Right cardiac atrium (tissue), 5 donors: ENCODE measurements at regions not wholly inside any gene's neighbourhood (a gene's known extent, or its start where the extent isn't known, plus 50 kb on each side); places are given as distances from the start of the nearest gene placed in this dataset.

Experiments
- ATAC-seq, 2 donors: fragments of 200-7000 bp; cut with Tn5 transposase; one replicate each; pipeline versions ENCODE4 v1.8.0 to v1.9.1; 2020; ENCODE audit warnings: moderate library complexity in 2 of 2, mild to moderate bottlenecking in 1 of 2
- DNase-seq, 3 donors: peaks; one replicate each; pipeline ENCODE4 v3.0.0-alpha.2; 2020
- H3K27ac ChIP-seq: one replicate; pipeline ENCODE4 v1.5.1; 2013; ENCODE audit warnings: mild to moderate bottlenecking, low read length, control low read depth, moderate library complexity
- H3K27me3 ChIP-seq: one replicate; pipeline ENCODE4 v1.6.1; 2013; ENCODE audit not compliant: control insufficient read depth, insufficient read depth
- H3K4me1 ChIP-seq: one replicate; pipeline ENCODE4 v1.6.1; 2013; ENCODE audit warnings: low read length; ENCODE audit not compliant: control insufficient read depth, insufficient read depth
- H3K4me3 ChIP-seq: one replicate; pipeline ENCODE4 v1.5.1; 2013; ENCODE audit warnings: low read length, control low read depth
- H3K9me3 ChIP-seq: one replicate; pipeline ENCODE4 v1.6.1; 2013; ENCODE audit warnings: low read length; ENCODE audit not compliant: control insufficient read depth
- WGBS: extraction: QIAGEN DNeasy Blood & Tissue Kit; methylation state at CpG from one replicate; pipeline ENCODE4 v1.1.7; 2013; 5-methylcytosine and 5-hydroxymethylcytosine counted together
- intact Hi-C, 4 donors: fragments of 100-400 bp; cut with DNase I; formaldehyde crosslinking; loops; one replicate each; pipeline versions ENCODE4 v1.11.0 to v1.14.0; 2022 to 2023
- donor health status: healthy with polysubstance abuse.
- donor health status: DM: no; HTN: yes; CAD: no.
- donor health status: DM: no; HTN: no; CAD: no.
- donor health status: DM: no; HTN: yes; CAD: no; lungs with severe emphysema.
- donor health status: DM: yes; HTN: yes; CAD: no.

DNA sequence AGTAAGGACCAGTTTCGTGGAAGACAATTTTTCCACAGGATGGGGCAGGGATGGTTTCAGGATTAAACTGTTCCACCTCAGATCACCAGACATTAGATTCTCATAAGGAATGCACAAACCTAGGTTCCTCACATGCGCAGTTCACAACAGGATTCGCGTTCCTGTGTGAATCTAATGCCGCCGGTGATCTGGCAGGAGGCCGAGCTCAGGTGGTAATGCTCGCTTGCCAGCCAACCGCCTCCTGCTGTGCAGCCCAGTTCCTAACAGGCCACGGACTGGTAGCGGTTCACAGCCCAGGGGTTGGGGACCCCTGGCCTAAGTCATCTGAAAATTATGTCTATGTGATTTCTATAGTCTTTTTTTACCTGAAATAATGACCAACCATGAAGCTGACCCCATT lies 217.5 kb downstream of the TMEM200A start:
- ATAC-seq, result no peak
- WGBS, result 84% methylated on average over 11 of the region's 11 CpGs
- H3K4me3 ChIP-seq, result no peak overlapping the region
- H3K9me3 ChIP-seq, result no peaks in the 10 kb centered on the region
- no peak for DNase-seq
- no peaks in the 10 kb centered on the region for H3K27me3 ChIP-seq
- H3K4me1 ChIP-seq, result no peaks in the 10 kb centered on the region
- H3K27ac ChIP-seq, result no peak overlapping the region
- intact Hi-C loops, result no loop called here

GRCh38 chr6:130585587-130585986 lies 219.8 kb downstream of the TMEM200A start:
- WGBS, result 75% methylated on average over 5 of the region's 5 CpGs
- intact Hi-C loops, result no loop called here
- DNase-seq, result no peak

GRCh38 chr6:130587778-130588520 lies 222.1 kb downstream of the TMEM200A start:
- Histone ChIP-seq H3K4me3 (no peak overlapping the region), H3K4me1 (no peaks in the 10 kb centered on the region), H3K9me3 (no peaks in the 10 kb centered on the region), H3K27me3 (no peaks in the 10 kb centered on the region), H3K27ac (no peak overlapping the region)
- DNase-seq (no peak), ATAC-seq (no peak)
- WGBS, result 69% methylated on average over 2 of the region's 2 CpGs
- intact Hi-C loops, result no loop called here

More at GRCh38 chr6:130585587-130585986, 219.8 kb downstream of the TMEM200A start:
- ATAC-seq, result no peak
- H3K27me3 ChIP-seq, result no peaks in the 10 kb centered on the region
- no peak overlapping the region for H3K4me3 ChIP-seq
- no peaks in the 10 kb centered on the region for H3K9me3 ChIP-seq
- no peak overlapping the region for H3K27ac ChIP-seq
- H3K4me1 ChIP-seq, result no peaks in the 10 kb centered on the region

DNA sequence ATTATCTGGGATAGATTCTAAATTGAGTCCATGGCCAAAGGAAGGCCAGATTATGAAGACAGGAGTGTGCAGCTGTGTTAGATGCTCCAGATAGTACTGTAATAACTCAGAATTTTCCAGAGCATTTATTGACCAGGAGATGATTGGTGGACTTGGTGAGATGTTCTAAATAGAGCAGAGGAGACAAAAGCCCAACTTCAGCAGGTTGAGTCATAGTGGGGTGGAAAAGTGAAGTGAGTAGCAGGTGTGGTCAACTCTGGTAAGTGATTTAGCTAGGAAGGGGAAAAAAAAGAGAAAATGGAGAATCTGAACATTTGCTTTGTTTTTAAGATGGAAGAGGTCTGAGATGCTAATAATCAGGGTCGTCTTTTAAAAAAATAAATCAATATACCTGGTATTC lies 227.4 kb downstream of the TMEM200A start:
- intact Hi-C loops, result no loop called here
- Histone ChIP-seq H3K27ac (no peak overlapping the region), H3K9me3 (no peaks in the 10 kb centered on the region), H3K4me3 (no peak overlapping the region), H3K4me1 (no peaks in the 10 kb centered on the region), H3K27me3 (no peaks in the 10 kb centered on the region)
- DNase-seq (no peak), ATAC-seq (no peak)
- 79% methylated on average over 1 of the region's 1 CpG for WGBS

GRCh38 chr6:130593948-130594347 lies 228.1 kb downstream of the TMEM200A start:
- no peaks in the 10 kb centered on the region for H3K4me1 ChIP-seq
- ATAC-seq, result no peak
- no peak for DNase-seq
- H3K27ac ChIP-seq, result no peak overlapping the region
- intact Hi-C loops, result no loop called here
- WGBS, result 62% methylated on average over 3 of the region's 3 CpGs
- H3K9me3 ChIP-seq, result no peaks in the 10 kb centered on the region
- H3K27me3 ChIP-seq, result no peaks in the 10 kb centered on the region
- no peak overlapping the region for H3K4me3 ChIP-seq

- ATAC-seq (no peak), DNase-seq (no peak)
- H3K9me3 ChIP-seq, result no peaks in the 10 kb centered on the region
- no peak overlapping the region for H3K4me3 ChIP-seq
- intact Hi-C loops, result no loop called here
- no peaks in the 10 kb centered on the region for H3K4me1 ChIP-seq
- no peaks in the 10 kb centered on the region for H3K27me3 ChIP-seq
- WGBS, result 62% methylated on average over 2 of the region's 2 CpGs
- no peak overlapping the region for H3K27ac ChIP-seq
These were observed 228.9 kb upstream of the SMLR1 start for GRCh38 chr6:130598021-130598989.

- intact Hi-C loops, result no loop called here
- H3K27me3 ChIP-seq, result no peaks in the 10 kb centered on the region
- no peak overlapping the region for H3K4me3 ChIP-seq
- DNase-seq (no peak), ATAC-seq (no peak)
- no peaks in the 10 kb centered on the region for H3K9me3 ChIP-seq
- 90% methylated on average over 2 of the region's 2 CpGs for WGBS
- no peak overlapping the region for H3K27ac ChIP-seq
- no peaks in the 10 kb centered on the region for H3K4me1 ChIP-seq
These were observed 226.3 kb upstream of the SMLR1 start for GRCh38 chr6:130600880-130601341.

- Histone ChIP-seq H3K4me1 (no peaks in the 10 kb centered on the region), H3K27ac (no peak overlapping the region), H3K9me3 (no peaks in the 10 kb centered on the region), H3K27me3 (no peaks in the 10 kb centered on the region), H3K4me3 (no peak overlapping the region)
- WGBS, result 65% methylated on average over 8 of the region's 8 CpGs
- intact Hi-C loops, result no loop called here
- no peak for ATAC-seq
- DNase-seq, result no peak
These were observed 224.9 kb upstream of the SMLR1 start for GRCh38 chr6:130602151-130602770.

DNA sequence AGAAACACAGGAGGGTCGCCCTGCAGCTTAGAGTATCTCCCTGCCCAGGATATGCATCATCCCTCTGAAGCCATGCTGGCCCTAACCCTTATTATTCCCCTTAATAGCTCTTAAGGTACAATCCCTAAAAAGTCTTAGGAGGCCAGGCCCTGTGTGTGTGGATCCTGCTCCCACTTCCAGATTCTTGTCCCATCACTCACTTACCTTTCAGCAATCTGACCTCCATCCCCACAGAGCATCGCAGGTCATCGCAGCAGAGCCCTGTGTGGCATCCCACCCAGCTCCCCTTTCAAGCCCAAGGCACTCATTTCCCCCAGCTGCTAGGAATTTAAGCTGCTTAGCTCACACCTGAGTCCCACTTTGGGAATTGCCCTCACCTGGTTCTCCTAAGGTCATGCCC lies 223.8 kb upstream of the SMLR1 start:
- DNase-seq (no peak), ATAC-seq (no peak)
- 74% methylated on average over 3 of the region's 3 CpGs for WGBS
- Histone ChIP-seq H3K27ac (no peak overlapping the region), H3K9me3 (no peaks in the 10 kb centered on the region), H3K4me3 (no peak overlapping the region), H3K27me3 (no peaks in the 10 kb centered on the region), H3K4me1 (no peaks in the 10 kb centered on the region)
- intact Hi-C loops, result no loop called here

- no peak for ATAC-seq
- H3K9me3 ChIP-seq, result no peaks in the 10 kb centered on the region
- no peak overlapping the region for H3K27ac ChIP-seq
- DNase-seq, result no peak
- no peaks in the 10 kb centered on the region for H3K27me3 ChIP-seq
- 40% methylated on average over 2 of the region's 2 CpGs for WGBS
- intact Hi-C loops, result no loop called here
- H3K4me1 ChIP-seq, result no peaks in the 10 kb centered on the region
- H3K4me3 ChIP-seq, result no peak overlapping the region
These were observed 222.3 kb upstream of the SMLR1 start for GRCh38 chr6:130604841-130605399.

GRCh38 chr6:130610303-130610702 lies 216.9 kb upstream of the SMLR1 start:
- Histone ChIP-seq H3K27ac (no peak overlapping the region), H3K9me3 (no peaks in the 10 kb centered on the region), H3K4me3 (no peak overlapping the region), H3K27me3 (no peaks in the 10 kb centered on the region), H3K4me1 (no peaks in the 10 kb centered on the region)
- DNase-seq, result no peak
- intact Hi-C loops, result no loop called here
- WGBS, result 40% methylated on average over 2 of the region's 2 CpGs
- no peak for ATAC-seq
